ENCODE measurements at regions not wholly inside any gene's neighbourhood (a gene's known extent, or its start where the extent isn't known, plus 50 kb on each side); places are given as distances from the start of the nearest gene placed in this dataset.
"Not testable (repeated sequence)": the region's sequence is repeated elsewhere in the genome, so short reads cannot be mapped to it uniquely, and the experiment has no call there.

GRCh38 chr9:85130764-85131163 is 461.2 kb downstream of the NTRK2 start:
- DNase-seq (no peak), ATAC-seq (no peak)
- intact Hi-C loops (cut with DNase I), result no loop called here

- no peak for DNase-seq
- no peak for ATAC-seq
- intact Hi-C loops (cut with DNase I), result no loop called here
Observed at GRCh38 chr9:85130260-85130659, 460.7 kb downstream of the NTRK2 start.

- DNase-seq (no peak), ATAC-seq (no peak)
- intact Hi-C loops (cut with DNase I), result no loop called here
Observed at GRCh38 chr9:85129514-85129913, 460.0 kb downstream of the NTRK2 start.

- intact Hi-C loops (cut with DNase I), result no loop called here
- DNase-seq, result no peak
- ATAC-seq, result no peak
Observed at GRCh38 chr9:85118990-85119755, 449.6 kb downstream of the NTRK2 start.

- intact Hi-C loops (cut with DNase I), result no loop called here
- ATAC-seq (no peak), DNase-seq (no peak)
Observed at GRCh38 chr9:85117831-85118230, 448.3 kb downstream of the NTRK2 start.

- no peak for ATAC-seq
- no peak for DNase-seq
- intact Hi-C loops (cut with DNase I), result no loop called here
Observed at GRCh38 chr9:85115473-85115872, 445.9 kb downstream of the NTRK2 start.

- DNase-seq, result no peak
- intact Hi-C loops (cut with DNase I), result no loop called here
- ATAC-seq, result no peak
Observed at GRCh38 chr9:85114799-85115198, 445.3 kb downstream of the NTRK2 start.

- intact Hi-C loops (cut with DNase I), result no loop called here
- DNase-seq, result no peak
- no peak for ATAC-seq
Observed at GRCh38 chr9:85112933-85113418, 443.4 kb downstream of the NTRK2 start.

GRCh38 chr9:85112391-85112790 is 442.9 kb downstream of the NTRK2 start:
- DNase-seq (no peak), ATAC-seq (no peak)
- intact Hi-C loops (cut with DNase I), result no loop called here

- DNase-seq (no peak), ATAC-seq (no peak)
- intact Hi-C loops (cut with DNase I), result no loop called here
Observed at GRCh38 chr9:85108746-85109145, 439.2 kb downstream of the NTRK2 start.

- ATAC-seq (no peak), DNase-seq (no peak)
- intact Hi-C loops (cut with DNase I), result no loop called here
Observed at GRCh38 chr9:85108229-85108628, 438.7 kb downstream of the NTRK2 start.

GRCh38 chr9:85089188-85089969 is 419.9 kb downstream of the NTRK2 start:
- no peak for DNase-seq
- intact Hi-C loops (cut with DNase I), result no loop called here
- ATAC-seq, result no peak

- no peak for ATAC-seq
- intact Hi-C loops (cut with DNase I), result no loop called here
Observed at GRCh38 chr9:85081963-85082362, 412.4 kb downstream of the NTRK2 start.

GRCh38 chr9:85079349-85079748 is 409.8 kb downstream of the NTRK2 start:
- no peak for DNase-seq
- ATAC-seq, result no peak
- intact Hi-C loops (cut with DNase I), result no loop called here

More at GRCh38 chr9:85081963-85082362, 412.4 kb downstream of the NTRK2 start:
- no peak for DNase-seq

- intact Hi-C loops (cut with DNase I), result no loop called here
Observed at GRCh38 chr9:85077944-85078343, 408.4 kb downstream of the NTRK2 start.

GRCh38 chr9:85077146-85077545 is 407.6 kb downstream of the NTRK2 start:
- DNase-seq; intact Hi-C loops (cut with DNase I); ATAC-seq: not testable (repeated sequence)

More at GRCh38 chr9:85077944-85078343, 408.4 kb downstream of the NTRK2 start:
- DNase-seq, result no peak
- no peak for ATAC-seq

Measured in left cardiac atrium (tissue), 4 donors.